Tibial artery (tissue), 4 donors: ENCODE measurements at regions not wholly inside any gene's neighbourhood (a gene's known extent, or its start where the extent isn't known, plus 50 kb on each side); places are given as distances from the start of the nearest gene placed in this dataset.

Source experiments
- DNase-seq, 2 donors: peaks; one replicate each; pipeline ENCODE4 v3.0.0-alpha.2; 2019
- H3K27ac ChIP-seq, 2 donors: fragments of 200-600 bp; sonication (generic) in 1 of 2; 1 replicate in 1 of 2; 2 replicates in 1 of 2; pipeline ENCODE4 v1.5.1; 2018 to 2019; ENCODE audit warnings: mild to moderate bottlenecking in 1 of 2
- H3K27me3 ChIP-seq, 2 donors: fragments of 200-600 bp; sonication (generic) in 1 of 2; one replicate each; pipeline versions ENCODE4 v1.5.1 to v1.6.0; 2016 to 2019
- H3K36me3 ChIP-seq, 3 donors: fragments of 200-600 bp; sonication (generic) in 2 of 3; one replicate each; pipeline ENCODE4 v1.5.1; 2016 to 2019; ENCODE audit warnings: mild to moderate bottlenecking in 2 of 3
- H3K4me1 ChIP-seq, 4 donors: fragments of 200-600 bp; sonication (generic) in 2 of 4; 1 replicate in 3 of 4; 2 replicates in 1 of 4; pipeline ENCODE4 v1.5.1; 2016 to 2019
- H3K4me3 ChIP-seq, 2 donors: fragments of 200-600 bp; sonication (generic) in 1 of 2; 1 replicate in 1 of 2; 2 replicates in 1 of 2; pipeline ENCODE4 v1.5.1; 2018 to 2019; ENCODE audit warnings: mild to moderate bottlenecking in 2 of 2
- H3K9me3 ChIP-seq, 3 donors: fragments of 200-600 bp; sonication (generic) in 1 of 3; one replicate each; pipeline ENCODE4 v1.5.1; 2016 to 2019
- CTCF ChIP-seq, 2 experiments: fragments of 200-600 bp in 1 of 2; fragments of 450-650 bp in 1 of 2; IDR thresholded peaks; one replicate each; pipeline ENCODE4 v1.5.1; 2017 to 2019; ENCODE audit warnings: antibody characterized with exemption in 2 of 2, mild to moderate bottlenecking in 1 of 2, moderate library complexity in 1 of 2
- intact Hi-C: fragments of 100-400 bp; cut with DNase I; formaldehyde crosslinking; loops from one replicate; pipeline ENCODE4 v1.15.0; 2023; ENCODE audit warnings: low total_unique reads

- H3K27me3 ChIP-seq = peaks cover 0 to 6% of the 10 kb centered on the region in 2 donors
- peak in 1 of 2 donors; percentile 34 for DNase-seq
- H3K4me3 ChIP-seq = no peak overlapping the region
- H3K36me3 ChIP-seq = no peaks in the 10 kb centered on the region
- peaks cover 0 to 6% (median 2%) of the 10 kb centered on the region in 4 donors for H3K4me1 ChIP-seq
- no peak overlapping the region for H3K27ac ChIP-seq
- H3K9me3 ChIP-seq = peaks cover 0 to 17% (median 15%) of the 10 kb centered on the region in 3 donors
- intact Hi-C loops = no loop called here
- TF ChIP-seq CTCF (IDR thresholded peaks at IDR 0.05) = no peak
These were observed 256.9 kb downstream of the NDUFA10 start for GRCh38 chr2:239768031-239768790.

- intact Hi-C loops = no loop called here
- peaks cover 0 to 13% (median 5%) of the 10 kb centered on the region in 4 donors for H3K4me1 ChIP-seq
- H3K36me3 ChIP-seq = no peaks in the 10 kb centered on the region
- DNase-seq = peak in 1 of 2 donors; percentile 56
- TF ChIP-seq CTCF (IDR thresholded peaks at IDR 0.05) = no peak
- H3K27me3 ChIP-seq = no peaks in the 10 kb centered on the region
- H3K9me3 ChIP-seq = peaks cover 0 to 13% (median 10%) of the 10 kb centered on the region in 3 donors
- no peak overlapping the region for H3K27ac ChIP-seq
- no peak overlapping the region for H3K4me3 ChIP-seq
These were observed 257.9 kb downstream of the NDUFA10 start for GRCh38 chr2:239767021-239767905.

- intact Hi-C loops = no loop called here
- H3K4me1 ChIP-seq = peaks cover 0 to 13% (median 5%) of the 10 kb centered on the region in 4 donors
- no peak for DNase-seq
- H3K27ac ChIP-seq = no peak overlapping the region
- no peak overlapping the region for H3K4me3 ChIP-seq
- no peak for TF ChIP-seq CTCF (IDR thresholded peaks at IDR 0.05)
- H3K9me3 ChIP-seq = peaks cover 0 to 1% (median 0%) of the 10 kb centered on the region in 3 donors
- H3K36me3 ChIP-seq = no peaks in the 10 kb centered on the region
- H3K27me3 ChIP-seq = no peaks in the 10 kb centered on the region
These were observed 259.2 kb downstream of the NDUFA10 start for GRCh38 chr2:239765911-239766310.

GRCh38 chr2:239765076-239765845 is 259.9 kb downstream of the NDUFA10 start:
- Histone ChIP-seq H3K27me3 (no peaks in the 10 kb centered on the region), H3K4me3 (no peak overlapping the region), H3K4me1 (peaks cover 0 to 13% (median 5%) of the 10 kb centered on the region in 4 donors), H3K36me3 (no peaks in the 10 kb centered on the region), H3K9me3 (peaks cover 0 to 8% (median 0%) of the 10 kb centered on the region in 3 donors), H3K27ac (no peak overlapping the region)
- DNase-seq = peak in 1 of 2 donors; percentile 20
- no peak for TF ChIP-seq CTCF (IDR thresholded peaks at IDR 0.05)
- intact Hi-C loops = no loop called here

GRCh38 chr2:239763433-239764097 is 261.6 kb downstream of the NDUFA10 start:
- Histone ChIP-seq H3K27ac (no peak overlapping the region), H3K4me1 (peaks cover 0 to 18% (median 6%) of the 10 kb centered on the region in 4 donors), H3K4me3 (no peak overlapping the region), H3K27me3 (no peaks in the 10 kb centered on the region), H3K36me3 (no peaks in the 10 kb centered on the region), H3K9me3 (peaks cover 0 to 11% (median 0%) of the 10 kb centered on the region in 3 donors)
- no peak for TF ChIP-seq CTCF (IDR thresholded peaks at IDR 0.05)
- peak in 1 of 2 donors; percentile 46 for DNase-seq
- intact Hi-C loops = no loop called here
